NCI-H1694 (cell line): ENCODE measurements at regions not wholly inside any gene's neighbourhood (a gene's known extent, or its start where the extent isn't known, plus 50 kb on each side); places are given as distances from the start of the nearest gene placed in this dataset.

Experiments
- DNase-seq: peaks from one replicate; lab custom pipeline; 2025; lab: John Stamatoyannopoulos, UW

- DNase-seq, result no peak
These were observed 204.1 kb upstream of the BMPER start for GRCh38 chr7:33701189-33701740.

DNA sequence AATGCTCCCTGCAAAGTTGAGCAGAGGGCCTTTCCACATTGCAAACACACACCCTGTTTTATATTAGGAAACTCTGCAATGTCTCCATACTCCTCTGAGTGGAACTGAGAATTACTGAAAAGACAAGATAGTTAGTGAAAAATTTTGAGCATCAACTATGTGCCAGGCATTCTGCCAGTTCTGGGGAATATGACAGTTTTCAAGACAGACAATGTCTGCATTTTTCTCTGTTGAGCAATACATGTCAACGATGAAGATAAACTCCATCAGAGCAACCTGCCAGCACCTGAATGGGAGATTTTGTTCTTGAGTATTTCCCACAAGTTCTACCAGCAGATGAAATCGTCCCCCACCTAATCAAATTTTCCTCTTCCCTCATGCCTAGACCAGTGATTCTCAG lies 203.4 kb upstream of the BMPER start:
- DNase-seq, result no peak

- DNase-seq, result no peak
These were observed 202.8 kb upstream of the BMPER start for GRCh38 chr7:33702514-33703054.

GRCh38 chr7:33705333-33705833 lies 200.0 kb upstream of the BMPER start:
- no peak for DNase-seq

GRCh38 chr7:33706186-33706585 lies 199.2 kb upstream of the BMPER start:
- DNase-seq, result no peak

- DNase-seq, result no peak
These were observed 198.6 kb upstream of the BMPER start for GRCh38 chr7:33706771-33707200.

GRCh38 chr7:33707427-33707826 lies 197.9 kb upstream of the BMPER start:
- no peak for DNase-seq

GRCh38 chr7:33710608-33711007 lies 194.7 kb upstream of the BMPER start:
- DNase-seq, result no peak

DNA sequence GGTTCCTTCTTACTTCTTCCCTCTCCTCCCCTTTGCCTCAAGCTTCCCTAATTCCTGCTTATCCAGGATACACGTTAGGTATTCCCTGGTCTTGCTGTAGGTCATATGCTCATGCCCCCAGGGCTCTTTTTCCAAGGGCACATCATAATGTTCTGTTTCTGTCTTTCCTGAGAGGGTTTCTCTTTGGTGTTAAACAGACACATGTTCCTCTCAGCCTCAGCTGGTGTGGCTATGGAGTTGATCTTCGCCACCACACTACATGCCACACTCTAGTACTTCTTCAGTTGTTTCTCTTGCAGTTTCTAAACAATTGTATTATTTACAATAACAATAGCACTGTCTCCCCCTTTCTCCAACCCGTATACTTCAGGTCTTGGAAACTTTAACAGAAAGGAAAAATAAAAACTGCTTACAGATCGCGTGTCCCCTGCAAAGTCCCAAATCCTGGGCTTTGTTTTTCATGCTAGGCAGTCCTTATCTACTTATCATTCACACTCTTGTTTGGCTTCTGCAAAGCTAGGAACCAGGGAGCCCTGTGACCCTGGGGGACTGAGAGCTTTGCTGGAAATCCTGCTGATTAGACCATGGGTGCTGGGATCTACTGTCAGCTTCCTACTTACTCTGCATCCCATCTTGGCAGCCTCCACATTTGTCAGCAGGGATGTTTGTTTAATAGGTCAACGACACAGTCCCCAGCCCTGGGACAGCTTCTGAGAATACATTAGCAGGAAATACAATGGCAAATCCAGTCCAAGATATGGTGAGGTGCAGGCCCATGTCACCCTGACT lies 193.9 kb upstream of the BMPER start:
- no peak for DNase-seq

DNA sequence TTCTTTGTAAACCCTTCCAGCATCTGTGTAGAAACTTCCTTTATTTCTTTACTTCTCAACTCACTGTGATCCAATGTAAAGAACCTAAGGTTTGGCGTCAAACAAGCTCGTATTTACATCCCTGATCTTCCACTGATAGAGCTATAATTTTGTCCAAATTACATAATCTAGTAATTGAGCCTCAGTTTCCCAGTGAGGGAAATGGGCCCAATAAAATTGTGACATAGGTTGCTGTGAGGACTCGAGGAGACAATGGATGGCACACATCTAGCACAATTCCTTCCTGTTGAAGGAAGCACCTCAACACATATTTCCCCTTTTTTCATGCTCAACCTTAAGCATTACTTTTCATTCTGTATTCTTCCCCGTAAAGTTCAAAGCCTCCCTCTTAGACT lies 193.3 kb upstream of the BMPER start:
- DNase-seq, result no peak

GRCh38 chr7:33714208-33714607 lies 191.1 kb upstream of the BMPER start:
- DNase-seq, result no peak

DNA sequence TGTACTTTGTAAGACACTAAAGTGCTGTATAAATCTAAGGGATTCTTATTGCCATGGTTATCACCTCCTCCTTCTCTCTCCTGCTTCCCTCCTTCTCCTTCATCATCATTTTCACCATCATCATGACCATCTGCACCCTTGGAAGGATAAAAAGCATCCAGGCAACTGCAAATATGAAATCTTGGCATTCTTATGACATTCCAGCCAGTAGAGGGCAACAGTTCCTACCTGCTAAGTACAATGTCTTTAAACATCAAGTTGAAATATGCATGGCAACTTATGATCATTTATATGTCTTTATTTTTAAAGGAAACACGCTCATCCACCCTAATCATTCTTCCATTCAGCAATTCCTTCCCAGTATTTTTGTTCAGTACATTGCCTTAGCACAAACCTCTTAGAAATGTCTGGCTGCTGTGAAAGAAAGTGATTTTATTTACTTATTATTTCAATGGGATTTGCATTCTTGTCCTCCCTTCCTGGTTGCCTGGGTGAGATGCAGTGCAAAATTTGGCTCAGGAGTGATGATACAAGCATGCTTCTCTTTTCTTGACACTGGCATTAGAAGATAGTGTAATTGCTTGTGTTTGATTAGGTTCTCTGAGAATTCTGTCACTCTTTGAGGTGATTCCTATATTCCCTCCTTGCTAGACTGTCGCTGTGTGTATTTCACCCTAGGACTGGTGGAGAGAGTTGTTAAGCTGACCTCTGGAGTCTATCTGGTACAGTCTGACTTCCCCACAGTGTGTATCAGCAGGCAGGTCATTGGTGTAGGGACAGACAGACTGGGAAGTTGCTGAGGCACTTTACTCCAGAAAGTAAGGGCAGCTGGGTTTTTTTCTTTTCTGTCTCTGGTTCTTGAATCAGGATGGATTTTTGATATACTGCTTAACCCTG lies 188.5 kb upstream of the BMPER start:
- peak; percentile 1 for DNase-seq

DNA sequence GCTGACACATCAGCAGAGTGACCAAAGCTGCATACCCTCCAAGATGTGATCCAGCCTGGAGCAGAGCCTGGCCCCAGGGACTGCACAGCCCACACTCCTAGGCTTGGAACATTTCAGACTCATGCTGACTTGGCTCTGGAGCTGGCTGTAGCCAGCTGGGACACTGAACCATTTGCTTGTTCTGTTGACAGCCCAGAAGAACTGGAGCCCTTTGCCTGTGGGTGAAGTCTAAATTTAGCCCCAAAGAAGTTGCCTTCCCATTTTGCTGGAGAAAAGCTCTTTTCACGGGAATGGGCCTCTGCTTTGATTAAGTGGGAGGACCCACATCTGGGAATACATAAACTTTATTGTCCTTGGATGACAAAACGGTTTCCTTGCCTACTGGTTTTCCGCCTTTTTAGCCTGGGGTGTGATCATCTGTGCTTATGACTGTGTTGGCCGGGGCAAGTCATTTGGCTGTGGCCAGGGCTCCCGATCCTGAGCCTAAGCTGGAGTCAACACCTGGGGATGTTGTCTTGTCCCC lies 186.2 kb upstream of the BMPER start:
- no peak for DNase-seq

GRCh38 chr7:33720139-33720538 lies 185.2 kb upstream of the BMPER start:
- no peak for DNase-seq

GRCh38 chr7:33720870-33721269 lies 184.5 kb upstream of the BMPER start:
- DNase-seq, result no peak

- DNase-seq, result no peak
These were observed 183.4 kb upstream of the BMPER start for GRCh38 chr7:33721895-33722294.

- DNase-seq, result no peak
These were observed 182.8 kb upstream of the BMPER start for GRCh38 chr7:33722383-33723101.

DNA sequence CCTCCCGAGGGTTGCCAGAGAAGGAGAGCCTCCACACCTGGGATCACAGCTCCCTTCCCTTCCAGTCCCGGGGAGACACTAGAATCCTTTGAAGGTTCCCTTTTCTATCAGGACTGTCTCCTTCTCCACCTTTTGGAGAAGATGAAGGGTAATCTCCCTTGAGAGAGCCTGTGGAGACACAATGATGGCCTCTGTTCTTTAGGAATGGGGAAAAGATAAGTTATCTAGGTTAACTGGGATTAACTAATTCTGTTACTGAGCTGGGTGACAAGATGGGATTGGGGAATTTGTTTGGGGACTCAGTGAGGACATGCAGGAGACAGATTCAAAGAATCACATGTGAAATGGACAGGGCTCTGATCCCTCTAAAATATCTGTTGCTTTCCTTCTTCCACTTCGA lies 181.1 kb upstream of the BMPER start:
- DNase-seq, result no peak

- no peak for DNase-seq
These were observed 180.0 kb upstream of the BMPER start for GRCh38 chr7:33725111-33726025.

DNA sequence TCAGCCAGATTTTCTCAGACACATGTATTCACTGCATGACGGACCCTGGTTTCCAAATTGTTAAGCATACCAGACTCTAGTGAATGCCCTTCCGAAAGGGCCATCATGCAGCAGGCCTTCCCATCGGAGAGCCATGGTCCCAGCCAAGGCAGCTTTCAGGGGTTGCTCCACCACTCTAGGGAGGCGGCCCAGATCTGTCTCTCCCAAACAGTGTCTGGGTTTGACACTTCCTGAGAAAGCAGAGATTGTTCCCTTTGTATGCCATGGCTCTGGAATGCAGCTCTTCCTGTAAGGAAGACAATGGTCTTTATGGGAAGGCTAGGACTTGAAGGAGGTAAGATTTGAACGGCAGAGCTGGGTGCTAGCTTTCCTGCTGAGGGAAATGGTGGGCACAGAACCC lies 178.8 kb upstream of the BMPER start:
- DNase-seq, result no peak
